Kidney capillary endothelial cell (primary cell): ENCODE measurements at regions not wholly inside any gene's neighbourhood (a gene's known extent, or its start where the extent isn't known, plus 50 kb on each side); places are given as distances from the start of the nearest gene placed in this dataset.
"Not testable (repeated sequence)": the region's sequence is repeated elsewhere in the genome, so short reads cannot be mapped to it uniquely, and the experiment has no call there.

Experiments
- DNase-seq: peaks from one replicate; pipeline ENCODE4 v3.0.0-alpha.2; 2018; ENCODE audit warnings: low spot score

- no peak for DNase-seq
These were observed 831.1 kb upstream of the NCAM2 start for GRCh38 chr21:20167059-20167458.

DNA sequence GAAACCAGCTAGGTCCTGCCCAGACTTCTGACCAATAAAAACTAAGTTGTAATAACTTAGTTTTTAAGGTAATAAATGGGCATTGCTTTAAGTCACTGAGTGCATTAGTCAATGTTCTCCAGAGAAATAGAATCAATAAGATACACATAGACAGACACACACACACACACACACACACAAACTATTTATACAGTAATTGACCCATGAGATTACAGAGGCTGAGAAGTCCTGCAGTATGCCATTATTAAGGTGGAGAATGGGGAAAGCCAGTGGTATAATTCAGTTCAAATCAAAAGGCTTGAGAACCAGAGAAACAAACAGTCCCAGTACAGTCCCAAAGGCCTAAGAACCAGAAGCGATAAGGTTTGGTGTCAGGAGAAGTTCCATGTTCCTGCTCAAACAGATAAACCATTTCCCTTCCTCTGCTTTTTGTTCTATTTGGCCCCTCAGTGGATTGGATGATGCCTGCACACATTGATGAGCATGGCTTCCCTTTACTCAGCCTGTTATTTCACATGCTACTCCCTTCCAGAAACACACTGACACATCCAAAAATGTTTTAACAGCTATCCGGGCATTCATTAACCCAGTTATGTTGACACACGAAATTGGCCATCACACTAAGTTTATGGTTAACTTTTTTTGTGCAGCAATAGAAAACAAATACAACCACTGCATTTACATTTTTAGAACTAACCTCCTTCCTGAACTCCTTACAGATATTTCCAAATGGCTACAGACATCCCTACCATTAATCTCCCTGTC lies 828.2 kb upstream of the NCAM2 start:
- no peak for DNase-seq

GRCh38 chr21:20186186-20186585 lies 812.0 kb upstream of the NCAM2 start:
- no peak for DNase-seq

DNA sequence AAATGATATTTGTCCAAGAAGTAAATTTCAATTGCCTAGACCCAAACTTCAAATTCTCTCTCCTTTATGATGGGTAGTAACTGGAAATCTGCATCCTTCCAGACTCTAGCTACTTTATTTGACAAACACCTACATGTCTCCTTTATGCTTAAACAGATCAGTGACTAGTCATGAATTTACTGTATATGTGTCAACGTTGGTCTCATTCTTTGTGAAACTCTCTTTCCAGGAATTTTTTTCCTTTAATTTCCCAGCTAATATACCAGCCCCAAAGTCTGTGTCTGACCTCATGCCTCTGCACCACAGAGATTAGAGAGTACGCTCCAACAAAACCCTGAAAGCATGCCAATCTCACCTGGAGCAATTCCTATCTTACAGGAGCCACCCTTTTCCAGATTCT lies 811.2 kb upstream of the NCAM2 start:
- DNase-seq, result no peak

GRCh38 chr21:20201323-20201722 lies 796.9 kb upstream of the NCAM2 start:
- not testable (repeated sequence) for DNase-seq

- DNase-seq, result no peak
These were observed 790.9 kb upstream of the NCAM2 start for GRCh38 chr21:20207335-20207734.

- DNase-seq, result no peak
These were observed 782.2 kb upstream of the NCAM2 start for GRCh38 chr21:20215959-20216358.

- DNase-seq, result no peak
These were observed 777.6 kb upstream of the NCAM2 start for GRCh38 chr21:20220586-20220985.

DNA sequence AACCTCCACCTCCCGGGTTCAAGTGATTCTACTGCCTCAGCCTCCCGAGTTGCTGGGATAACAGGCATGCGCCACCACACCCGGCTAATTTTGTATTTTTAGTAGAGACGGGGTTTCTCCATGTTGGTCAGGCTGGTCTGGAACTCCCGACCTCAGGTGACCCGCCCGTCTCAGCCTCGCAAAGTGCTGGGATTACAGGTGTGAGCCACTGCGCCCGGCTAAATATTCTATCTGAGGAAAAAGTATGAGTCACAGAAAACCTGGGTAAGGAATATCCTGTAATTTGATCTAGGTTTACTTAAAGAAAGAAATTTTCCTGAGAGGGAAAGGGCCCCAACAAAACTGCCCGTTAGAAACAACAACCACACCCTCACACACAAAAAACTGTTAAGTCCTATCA lies 776.2 kb upstream of the NCAM2 start:
- DNase-seq, result not testable (repeated sequence)

DNA sequence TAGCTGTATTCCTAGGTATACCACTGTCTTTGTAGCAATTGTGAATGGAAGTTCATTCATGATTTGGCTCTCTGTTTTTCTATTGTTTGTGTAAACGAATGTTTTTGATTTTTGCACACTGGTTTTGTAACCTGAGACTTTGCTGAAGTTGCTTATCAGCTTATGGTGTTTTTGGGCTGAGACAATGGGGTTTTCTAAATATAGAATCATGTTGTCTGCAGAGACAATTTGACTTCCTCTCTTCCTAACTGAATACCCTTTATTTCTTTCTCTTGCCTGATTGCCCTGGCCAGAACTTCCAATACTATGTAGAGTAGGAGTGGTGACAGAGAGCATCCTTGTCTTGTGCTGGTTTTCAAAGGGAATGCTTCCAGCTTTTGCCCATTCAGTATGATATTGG lies 761.6 kb upstream of the NCAM2 start:
- DNase-seq, result not testable (repeated sequence)

- DNase-seq, result no peak
These were observed 748.8 kb upstream of the NCAM2 start for GRCh38 chr21:20249401-20249800.

DNA sequence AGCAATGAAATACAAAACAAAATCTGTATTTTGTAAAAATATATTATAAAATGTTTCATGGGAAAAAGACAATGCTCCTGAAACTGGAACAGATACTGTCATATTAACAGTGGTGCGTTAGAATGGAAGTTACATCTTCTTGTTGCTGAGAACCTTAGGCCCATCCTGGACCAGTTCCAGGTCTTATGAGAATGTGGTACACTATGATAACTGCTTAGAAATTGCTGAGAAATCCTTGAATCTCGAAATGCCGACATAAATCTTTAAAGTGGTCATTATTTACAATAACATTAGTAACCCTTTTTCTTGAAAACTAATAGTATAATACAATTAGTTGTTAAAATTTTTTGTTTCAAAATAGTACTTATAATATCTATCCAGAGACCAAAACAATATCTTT lies 747.9 kb upstream of the NCAM2 start:
- DNase-seq, result no peak

GRCh38 chr21:20253261-20253660 lies 744.9 kb upstream of the NCAM2 start:
- no peak for DNase-seq

- no peak for DNase-seq
These were observed 743.2 kb upstream of the NCAM2 start for GRCh38 chr21:20254964-20255363.

DNA sequence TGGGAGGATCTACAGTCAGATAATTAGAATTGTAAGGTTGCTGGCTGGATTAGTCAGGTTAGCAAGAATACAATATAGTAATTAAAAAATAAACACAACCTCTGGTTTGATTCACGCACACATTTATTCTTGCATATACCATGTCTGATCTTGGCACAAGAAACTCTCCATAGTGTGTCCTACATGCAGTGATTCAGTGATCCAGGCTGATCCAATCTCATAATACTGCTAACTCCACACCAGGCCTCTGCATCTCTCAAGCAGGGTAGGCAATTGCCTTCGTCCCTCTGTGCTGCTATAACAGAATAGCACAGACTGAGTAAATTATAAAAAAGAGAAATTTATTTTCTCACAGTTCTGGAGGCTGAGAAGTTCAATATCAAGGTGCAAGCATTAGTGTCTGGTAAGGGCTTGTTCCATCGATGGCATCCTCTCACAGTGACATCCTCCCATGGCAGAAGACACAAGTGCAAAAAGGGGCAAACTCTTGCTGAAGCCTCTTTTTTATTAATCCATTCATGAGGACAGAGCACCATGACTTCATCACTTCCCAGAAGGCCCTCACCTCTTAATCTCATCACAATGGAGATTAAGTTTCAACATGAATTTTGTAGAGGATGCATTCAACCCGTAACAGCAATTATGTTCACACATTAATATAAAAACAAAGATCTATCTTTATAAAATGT lies 741.0 kb upstream of the NCAM2 start:
- DNase-seq, result no peak

DNA sequence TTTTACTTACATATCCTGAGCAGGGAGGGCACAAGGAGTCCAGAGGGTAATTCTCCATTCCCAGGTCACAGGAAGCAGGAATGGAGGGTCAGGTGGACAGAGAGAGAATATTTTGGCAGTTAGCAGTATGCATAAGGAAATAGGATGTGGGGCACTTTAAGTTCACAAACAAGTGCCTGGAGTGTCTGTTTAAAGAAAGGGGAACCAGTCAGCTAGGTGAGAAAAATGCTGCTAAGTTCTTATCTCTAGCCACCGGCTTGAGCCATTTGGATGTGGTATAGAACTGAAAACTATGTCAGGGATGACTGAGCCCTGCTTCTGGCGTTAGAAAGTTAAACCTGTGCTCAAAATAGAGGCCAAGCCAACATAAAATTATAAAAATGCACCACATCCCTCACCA lies 739.7 kb upstream of the NCAM2 start:
- no peak for DNase-seq

GRCh38 chr21:20259031-20259867 lies 739.0 kb upstream of the NCAM2 start:
- DNase-seq, result no peak

DNA sequence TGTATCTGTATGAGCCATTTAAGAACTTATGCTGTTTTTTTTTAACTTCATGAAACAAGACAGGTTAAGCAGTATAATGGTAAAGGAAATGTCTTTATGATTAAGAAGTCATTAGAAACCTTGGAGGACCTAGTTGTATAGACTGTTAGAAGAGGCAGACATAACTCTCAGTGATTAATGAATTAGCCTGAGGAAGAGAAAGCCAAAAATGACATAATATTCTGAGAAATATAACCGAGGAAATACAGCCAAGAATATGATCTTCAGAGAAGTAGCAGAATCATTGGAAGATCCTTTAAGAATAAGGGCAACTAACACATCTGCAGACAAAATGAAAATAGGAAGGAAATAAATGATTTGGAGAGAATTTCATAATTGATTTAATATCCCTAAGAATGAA lies 738.1 kb upstream of the NCAM2 start:
- no peak for DNase-seq

- no peak for DNase-seq
These were observed 736.8 kb upstream of the NCAM2 start for GRCh38 chr21:20261364-20261763.

GRCh38 chr21:20265707-20266440 lies 732.3 kb upstream of the NCAM2 start:
- DNase-seq, result no peak

- DNase-seq, result no peak
These were observed 731.8 kb upstream of the NCAM2 start for GRCh38 chr21:20266441-20266710.

GRCh38 chr21:20270365-20271055 lies 727.7 kb upstream of the NCAM2 start:
- no peak for DNase-seq
